GM18868 (cell line): ENCODE measurements at regions not wholly inside any gene's neighbourhood (a gene's known extent, or its start where the extent isn't known, plus 50 kb on each side); places are given as distances from the start of the nearest gene placed in this dataset.
"Not testable (repeated sequence)": the region's sequence is repeated elsewhere in the genome, so short reads cannot be mapped to it uniquely, and the experiment has no call there.

Source experiments
- ATAC-seq: cut with Tn5 transposase; IDR thresholded peaks from one replicate; pipeline ENCODE4 v1.9.1; 2021; ENCODE audit warnings: mild to moderate bottlenecking, moderate library complexity; ENCODE audit not compliant: unreplicated experiment

GRCh38 chr5:106290841-106291240 is 1379.9 kb downstream of the EFNA5 start:
- ATAC-seq, result no peak

- ATAC-seq, result no peak
These were observed 1381.8 kb downstream of the EFNA5 start for GRCh38 chr5:106288979-106289378.

GRCh38 chr5:106277540-106278096 is 1393.1 kb downstream of the EFNA5 start:
- ATAC-seq, result no peak

DNA sequence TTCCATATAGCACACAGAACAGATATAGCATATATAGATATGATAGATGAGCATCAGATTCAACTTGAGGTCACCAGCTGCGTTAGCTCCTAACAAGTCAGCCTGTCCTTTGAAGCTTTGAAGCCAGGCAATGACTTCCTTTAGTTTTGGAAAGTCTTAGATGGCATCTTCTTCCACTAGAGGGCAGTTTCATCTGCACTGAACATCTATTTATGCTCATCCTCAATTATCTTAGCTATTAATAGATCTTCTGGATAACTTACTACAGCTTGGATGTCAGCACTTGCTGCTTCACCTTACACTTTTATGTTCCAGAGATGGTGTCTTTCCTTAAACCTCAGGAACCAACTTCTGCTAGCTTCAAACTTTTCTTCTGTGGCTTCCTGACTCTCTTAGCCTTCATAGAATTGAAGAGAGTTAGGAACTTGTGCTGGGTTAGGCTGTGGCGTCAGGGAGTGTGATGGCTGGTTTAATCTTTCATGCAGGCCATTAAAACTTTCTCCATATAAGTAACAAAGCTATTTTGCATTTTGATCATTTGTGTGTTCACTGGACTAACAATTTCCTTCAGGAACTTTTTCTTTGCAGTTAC is 1401.4 kb downstream of the EFNA5 start:
- ATAC-seq, result peak; percentile 48

DNA sequence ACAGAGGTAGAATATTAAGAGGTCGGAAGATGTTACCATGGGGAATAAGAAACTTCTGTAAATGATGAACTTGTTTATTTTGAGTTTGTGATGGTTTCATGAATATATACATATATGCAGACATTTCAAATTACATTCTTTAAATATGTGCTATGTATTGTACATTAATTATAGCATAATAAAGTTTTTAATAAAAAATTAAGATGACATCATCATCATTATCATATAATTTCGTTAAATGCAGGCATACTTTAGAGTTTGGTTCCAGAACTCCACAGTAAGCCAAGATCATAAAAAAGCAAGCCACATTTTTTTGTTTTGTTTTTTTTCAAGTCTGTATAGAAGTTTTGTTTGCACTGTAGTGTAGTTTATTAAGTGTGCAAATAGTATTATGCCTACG is 1403.5 kb downstream of the EFNA5 start:
- ATAC-seq, result no peak

GRCh38 chr5:106262395-106262794 is 1408.3 kb downstream of the EFNA5 start:
- ATAC-seq, result no peak

DNA sequence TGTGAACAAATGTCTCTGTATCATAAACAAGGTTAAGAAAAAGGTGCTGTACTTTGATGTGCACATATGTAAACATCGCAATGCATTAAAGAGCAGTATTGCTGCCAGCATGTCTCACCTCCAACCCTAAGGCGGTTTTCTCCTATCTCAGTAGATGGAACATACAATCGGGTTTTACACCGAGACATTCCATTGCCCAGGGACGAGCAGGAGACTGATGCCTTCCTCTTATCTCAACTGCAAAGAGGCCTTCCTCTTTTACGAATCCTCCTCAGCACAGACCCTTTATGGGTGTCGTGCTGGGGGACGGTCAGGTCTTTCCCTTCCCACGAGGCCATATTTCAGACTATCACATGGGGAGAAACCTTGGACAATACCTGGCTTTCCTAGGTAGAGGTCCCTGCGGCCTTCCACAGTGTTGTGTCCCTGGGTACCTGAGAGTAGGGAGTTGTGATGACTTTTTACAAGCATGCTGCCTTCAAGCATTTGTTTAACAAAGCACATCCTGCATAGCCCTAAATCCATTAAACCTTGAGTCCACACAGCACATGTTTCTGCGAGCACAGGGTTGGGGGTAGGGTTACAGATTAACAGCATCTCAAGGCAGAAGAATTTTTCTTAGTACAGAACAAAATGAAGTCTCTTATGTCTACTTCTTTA is 1411.2 kb downstream of the EFNA5 start:
- not testable (repeated sequence) for ATAC-seq

- no peak for ATAC-seq
These were observed 1412.1 kb downstream of the EFNA5 start for GRCh38 chr5:106258591-106259125.

GRCh38 chr5:106254784-106255183 is 1416.0 kb downstream of the EFNA5 start:
- ATAC-seq, result no peak

DNA sequence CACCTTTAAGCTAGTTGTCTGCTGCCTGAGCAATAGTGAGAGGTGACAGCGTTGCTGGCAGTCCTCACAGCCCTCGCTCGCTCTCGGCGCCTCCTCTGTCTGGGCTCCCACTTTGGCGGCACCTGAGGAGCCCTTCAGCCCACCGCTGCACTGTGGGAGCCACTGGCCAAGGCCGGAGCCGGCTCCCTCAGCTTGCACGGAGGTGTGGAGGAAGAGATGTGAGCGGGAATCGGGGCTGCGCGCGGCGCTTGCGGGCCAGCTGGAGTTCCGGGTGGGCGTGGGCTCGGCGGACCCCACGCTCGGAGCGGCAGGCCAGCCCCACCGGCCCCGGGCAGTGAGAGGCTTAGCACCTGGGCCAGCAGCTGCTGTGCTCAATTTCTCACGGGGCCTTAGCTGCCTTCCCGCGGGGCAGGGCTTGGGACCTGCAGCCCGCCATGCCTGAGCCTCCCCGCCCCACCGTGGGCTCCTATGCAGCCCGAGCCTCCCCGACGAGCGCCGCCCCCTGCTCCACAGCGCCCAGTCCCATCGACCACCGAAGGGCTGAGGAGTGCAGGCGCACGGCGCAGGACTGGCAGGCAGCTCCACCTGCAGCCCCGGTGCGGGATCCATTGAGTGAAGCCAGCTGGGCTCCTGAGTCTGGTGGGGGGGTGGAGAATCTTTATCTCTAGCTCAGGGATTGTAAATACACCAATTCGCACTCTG is 1424.5 kb downstream of the EFNA5 start:
- not testable (repeated sequence) for ATAC-seq

DNA sequence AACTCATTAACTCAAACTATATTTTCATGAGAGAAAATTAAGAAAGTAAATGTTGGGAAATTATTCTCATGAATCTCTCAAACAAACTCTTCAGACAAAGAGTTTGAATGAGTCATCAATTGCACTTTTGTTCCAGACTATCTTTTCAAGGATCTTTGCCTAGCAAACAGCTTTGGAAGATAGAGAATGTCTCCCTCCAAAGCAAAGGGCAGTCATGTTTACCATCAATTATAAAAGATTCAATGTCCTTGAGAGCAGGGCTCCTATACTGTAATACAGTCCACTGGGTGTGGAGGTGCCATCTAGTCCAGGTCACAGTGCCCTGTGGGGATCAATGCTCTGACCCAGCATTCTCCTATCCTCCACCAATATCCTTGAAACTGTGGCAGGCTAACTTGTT is 1429.3 kb downstream of the EFNA5 start:
- ATAC-seq, result no peak

DNA sequence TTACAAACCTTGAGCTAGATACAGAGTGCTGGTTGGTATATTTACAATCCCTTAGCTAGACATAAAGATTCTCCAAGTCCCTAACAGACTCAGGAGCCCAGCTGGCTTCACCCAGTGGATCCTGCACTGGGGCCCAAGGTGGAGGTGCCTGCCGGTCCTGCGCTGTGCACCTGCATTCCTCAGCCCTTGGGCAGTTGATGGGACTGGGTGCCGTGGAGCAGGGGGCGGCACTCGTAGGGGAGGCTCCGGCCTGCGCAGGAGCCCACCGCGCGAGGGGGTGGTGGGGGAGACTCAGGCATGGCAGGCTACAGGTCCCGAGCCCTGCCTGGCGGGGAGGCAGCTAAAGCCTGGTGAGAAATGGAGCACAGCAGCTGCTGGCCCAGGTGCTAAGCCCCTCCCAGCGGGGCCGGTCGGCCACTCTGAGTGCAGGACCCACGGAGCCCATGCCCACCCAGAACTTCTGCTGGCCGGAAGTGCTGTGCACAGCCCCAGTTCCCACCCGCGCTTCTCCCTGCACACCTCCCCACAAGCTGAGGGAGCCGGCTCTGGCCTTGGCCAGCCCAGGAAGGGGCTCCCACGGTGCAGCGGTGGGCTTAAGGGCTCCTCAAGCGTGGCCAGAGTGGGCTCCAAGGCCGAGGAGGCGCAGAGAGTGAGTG is 1464.7 kb downstream of the EFNA5 start:
- no peak for ATAC-seq

GRCh38 chr5:106202035-106202434 is 1468.7 kb downstream of the EFNA5 start:
- no peak for ATAC-seq

DNA sequence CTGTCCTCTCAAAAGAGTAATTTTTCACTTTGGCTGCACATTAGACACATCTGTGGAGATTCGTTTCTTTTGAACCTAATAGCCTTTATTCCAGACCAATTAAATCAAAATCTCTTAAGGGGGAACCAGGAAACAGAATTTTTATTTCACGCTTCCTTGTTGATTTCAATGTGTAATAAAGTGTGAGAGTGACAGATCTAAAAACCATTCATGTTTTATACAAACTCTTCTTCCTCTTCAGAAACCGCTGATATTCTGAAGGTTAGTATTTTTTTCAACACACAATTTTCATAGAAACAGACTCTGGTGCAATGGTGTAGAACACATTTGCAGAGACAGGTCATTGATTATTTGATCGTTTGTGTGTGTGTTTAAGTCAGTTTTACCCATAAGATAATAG is 1469.8 kb downstream of the EFNA5 start:
- no peak for ATAC-seq

DNA sequence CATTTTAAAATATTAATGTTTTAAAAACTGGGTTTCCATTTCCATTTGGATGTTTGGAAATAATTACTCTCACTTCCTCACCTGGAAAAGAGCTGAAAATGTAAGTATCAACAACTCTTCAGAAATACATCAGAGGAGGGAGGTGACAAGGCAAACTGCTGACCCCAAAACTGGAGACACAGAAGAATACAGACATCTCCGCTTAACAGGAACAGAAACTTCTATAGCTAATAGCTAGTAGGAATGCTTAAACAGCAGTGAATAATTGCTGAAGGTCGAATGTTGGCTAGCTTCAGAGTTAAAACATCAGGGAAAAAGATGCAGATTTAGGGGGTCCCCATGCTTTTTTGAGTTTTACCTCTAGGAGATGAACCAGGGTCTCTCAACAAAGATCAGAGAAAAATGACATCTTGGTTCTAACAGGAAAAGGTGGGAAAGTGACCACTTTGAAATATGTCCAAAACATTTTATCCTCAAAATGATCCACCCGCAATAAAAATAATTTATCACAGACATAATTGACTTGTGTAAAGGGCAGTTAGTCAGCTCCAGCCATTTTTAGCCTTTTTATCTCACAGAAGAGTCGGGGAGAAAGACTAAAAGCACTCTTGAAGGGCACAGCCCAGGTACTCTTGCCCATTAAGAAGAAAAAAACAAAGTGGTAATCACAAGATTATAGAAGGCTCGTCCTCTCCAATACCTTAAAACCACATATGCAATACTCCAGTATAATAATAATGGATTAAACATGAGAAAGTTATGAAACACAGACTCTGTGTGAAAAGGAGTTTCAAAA is 1474.9 kb downstream of the EFNA5 start:
- no peak for ATAC-seq

DNA sequence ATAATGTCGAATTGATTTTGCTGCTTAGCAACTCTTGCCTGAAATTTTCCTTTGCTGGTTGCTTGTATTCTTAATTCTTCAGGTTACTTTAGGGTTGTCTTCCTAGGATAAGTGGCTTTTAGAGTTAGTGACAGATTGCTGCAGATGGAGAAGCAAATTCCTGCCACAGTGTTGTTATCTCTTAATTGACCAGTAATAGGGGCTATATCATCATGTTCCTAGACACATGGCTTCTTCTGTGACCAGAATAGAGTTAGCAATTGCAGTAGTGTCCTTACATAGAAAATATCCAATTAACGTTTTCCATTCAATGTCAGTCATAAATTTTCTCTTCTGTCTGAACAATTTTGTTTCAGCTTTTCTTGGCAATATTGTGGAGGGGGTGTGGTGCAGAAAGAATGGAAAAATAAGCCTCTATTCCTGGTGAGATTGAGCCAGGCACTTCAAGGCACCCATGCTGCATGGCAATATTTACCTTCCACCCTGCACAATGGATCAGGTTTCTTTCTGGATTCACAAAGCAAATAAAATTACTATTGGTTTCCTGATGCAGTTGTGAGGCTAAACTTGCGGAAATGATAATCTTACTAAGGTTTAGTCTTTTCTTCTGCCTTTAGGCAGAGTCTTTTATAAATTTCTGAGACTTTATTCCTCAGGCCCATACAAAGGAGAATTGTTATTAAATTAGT is 1481.5 kb downstream of the EFNA5 start:
- no peak for ATAC-seq

DNA sequence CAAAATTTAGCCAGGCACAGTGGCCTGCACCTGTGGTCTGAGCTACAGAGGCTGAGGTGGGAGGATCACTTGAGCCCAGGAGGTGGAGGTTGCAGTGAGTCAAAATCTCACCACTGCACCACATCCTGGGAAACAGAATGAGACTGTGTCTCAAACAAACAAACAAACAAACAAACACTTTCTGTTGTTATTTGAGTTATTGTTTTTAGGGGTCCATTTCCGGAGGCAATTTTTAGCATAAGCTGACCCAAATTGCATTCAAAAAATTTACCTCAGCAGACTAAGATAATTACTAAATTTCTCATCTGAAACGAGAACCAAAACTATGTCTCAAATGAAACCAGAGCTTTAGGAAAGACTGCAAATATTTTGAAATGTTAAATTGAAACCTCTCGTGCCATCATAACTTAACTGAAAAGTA is 1485.1 kb downstream of the EFNA5 start:
- ATAC-seq, result peak; percentile 77

- ATAC-seq, result peak; percentile 60
These were observed 1495.8 kb downstream of the EFNA5 start for GRCh38 chr5:106174903-106175302.

- ATAC-seq, result peak; percentile 58
These were observed 1497.8 kb downstream of the EFNA5 start for GRCh38 chr5:106172681-106173532.
